ENCODE measurements at regions not wholly inside any gene's neighbourhood (a gene's known extent, or its start where the extent isn't known, plus 50 kb on each side); places are given as distances from the start of the nearest gene placed in this dataset.
A peak's percentile ranks its signal among the peaks of the same experiment; 100 is the strongest.

GRCh38 chr13:44884076-44884729 lies 105.1 kb downstream of the NUFIP1 start:
- TF ChIP-seq EZH2 (IDR thresholded peaks at IDR 0.05; ENCODE audit: borderline replicate concordance, low read depth, low read length, severe bottlenecking): no peak
- TF ChIP-seq CTCF (IDR thresholded peaks at IDR 0.05; ENCODE audit: extremely low read depth in 1 of 2, insufficient read depth in 1 of 2, low read depth in 1 of 2, low read length in 2 of 2): no peak
- TF ChIP-seq POLR2A (IDR thresholded peaks at IDR 0.05; ENCODE audit: low read depth, low read length): peak; percentile 32
- peak; percentile 76 for TF ChIP-seq POLR2AphosphoS5 (IDR thresholded peaks at IDR 0.05; ENCODE audit: insufficient read depth, low read depth, low read length)
- peak; percentile 65 for TF ChIP-seq MAX (IDR thresholded peaks at IDR 0.05; ENCODE audit: insufficient read depth, insufficient read length)
